HUES64 (cell line): ENCODE measurements at regions not wholly inside any gene's neighbourhood (a gene's known extent, or its start where the extent isn't known, plus 50 kb on each side); places are given as distances from the start of the nearest gene placed in this dataset.

ENCODE experiments used
- H3K27ac ChIP-seq: 2 replicates; pipeline ENCODE4 v1.7.0; 2013; ENCODE audit warnings: low read depth, low read length, inconsistent platforms
- H3K27me3 ChIP-seq: 2 replicates; pipeline ENCODE4 v1.6.1; 2013; ENCODE audit warnings: mild to moderate bottlenecking, low read length; ENCODE audit not compliant: insufficient read depth
- H3K36me3 ChIP-seq: 2 replicates; pipeline ENCODE4 v1.6.1; 2013; ENCODE audit warnings: mild to moderate bottlenecking, low read length; ENCODE audit not compliant: insufficient read depth
- H3K4me1 ChIP-seq: 2 replicates; pipeline ENCODE4 v1.6.1; 2013; ENCODE audit warnings: mild to moderate bottlenecking, low read length, moderate library complexity; ENCODE audit not compliant: insufficient read depth
- H3K4me3 ChIP-seq: 2 replicates; pipeline ENCODE4 v1.5.1; 2013; ENCODE audit warnings: mild to moderate bottlenecking, low read length, moderate library complexity
- H3K9ac ChIP-seq: 2 replicates; pipeline ENCODE4 v1.6.1; 2013; ENCODE audit warnings: mild to moderate bottlenecking, low read depth, low read length
- H3K9me3 ChIP-seq: 2 replicates; pipeline ENCODE4 v1.6.1; 2013; ENCODE audit warnings: low read depth, low read length; ENCODE audit not compliant: insufficient read depth
- WGBS: fragments of 150-250, 120-280 bp; methylation state at CpG from one replicate; pipeline ENCODE4 v1.1.7; 2013; ENCODE audit warnings: missing lambda C conversion rate; 5-methylcytosine and 5-hydroxymethylcytosine counted together

- Histone ChIP-seq H3K4me3 (no peak overlapping the region), H3K27ac (no peak overlapping the region), H3K9me3 (peaks cover 4% of the 10 kb centered on the region; the same call in 1 of the 2 replicates), H3K9ac (no peak overlapping the region), H3K27me3 (no peaks in the 10 kb centered on the region), H3K4me1 (no peaks in the 10 kb centered on the region), H3K36me3 (no peaks in the 10 kb centered on the region)
- WGBS: 96% methylated on average over 3 of the region's 3 CpGs
These were observed 111.4 kb upstream of the DEPDC1 start for GRCh38 chr1:68608289-68608688.

- peaks cover 16% of the 10 kb centered on the region; the same call in 1 of the 2 replicates for H3K27me3 ChIP-seq
- H3K4me1 ChIP-seq: no peaks in the 10 kb centered on the region
- H3K4me3 ChIP-seq: no peak overlapping the region
- no peaks in the 10 kb centered on the region for H3K36me3 ChIP-seq
- peaks cover 24% of the 10 kb centered on the region for H3K9me3 ChIP-seq
- 84% methylated on average over 4 of the region's 4 CpGs for WGBS
- H3K27ac ChIP-seq: no peak overlapping the region
- no peak overlapping the region for H3K9ac ChIP-seq
These were observed 118.4 kb upstream of the DEPDC1 start for GRCh38 chr1:68615312-68615711.

GRCh38 chr1:68617942-68618341 is 121.1 kb upstream of the DEPDC1 start:
- Histone ChIP-seq H3K4me1 (no peaks in the 10 kb centered on the region), H3K9ac (no peak overlapping the region), H3K4me3 (no peak overlapping the region), H3K27ac (no peak overlapping the region), H3K36me3 (no peaks in the 10 kb centered on the region), H3K27me3 (peaks cover 16% of the 10 kb centered on the region; the same call in 1 of the 2 replicates), H3K9me3 (peaks cover 38% of the 10 kb centered on the region)
- 92% methylated on average over 1 of the region's 1 CpG for whole genome bisulfite sequencing

- peaks cover 7% of the 10 kb centered on the region; the same call in 1 of the 2 replicates for H3K27me3 ChIP-seq
- H3K9ac ChIP-seq: no peak overlapping the region
- no peak overlapping the region for H3K4me3 ChIP-seq
- H3K36me3 ChIP-seq: no peaks in the 10 kb centered on the region
- H3K27ac ChIP-seq: no peak overlapping the region
- WGBS: 95% methylated on average over 1 of the region's 1 CpG
- H3K4me1 ChIP-seq: peaks cover 6% of the 10 kb centered on the region; the same call in 1 of the 2 replicates
- H3K9me3 ChIP-seq: peaks cover 38% of the 10 kb centered on the region
These were observed 123.7 kb upstream of the DEPDC1 start for GRCh38 chr1:68620571-68620970.

GRCh38 chr1:68623700-68624099 is 126.8 kb upstream of the DEPDC1 start:
- Histone ChIP-seq H3K27me3 (no peaks in the 10 kb centered on the region), H3K4me3 (no peak overlapping the region), H3K36me3 (no peaks in the 10 kb centered on the region), H3K4me1 (peaks cover 6% of the 10 kb centered on the region; the same call in 1 of the 2 replicates), H3K9ac (no peak overlapping the region), H3K27ac (no peak overlapping the region), H3K9me3 (peaks cover 34% of the 10 kb centered on the region)
- 93% methylated on average over 2 of the region's 2 CpGs for WGBS

- Histone ChIP-seq H3K9ac (no peak overlapping the region), H3K4me1 (peaks cover 6% of the 10 kb centered on the region; the same call in 1 of the 2 replicates), H3K27ac (no peak overlapping the region), H3K9me3 (peaks cover 29% of the 10 kb centered on the region), H3K36me3 (no peaks in the 10 kb centered on the region), H3K4me3 (no peak overlapping the region), H3K27me3 (no peaks in the 10 kb centered on the region)
- 84% methylated on average over 3 of the region's 3 CpGs for WGBS
These were observed 127.4 kb upstream of the DEPDC1 start for GRCh38 chr1:68624233-68624632.

GRCh38 chr1:68625624-68626023 is 128.7 kb upstream of the DEPDC1 start:
- 100% methylated on average over 1 of the region's 1 CpG for WGBS
- Histone ChIP-seq H3K9ac (no peak overlapping the region), H3K27me3 (no peaks in the 10 kb centered on the region), H3K9me3 (peaks cover 16% of the 10 kb centered on the region), H3K4me3 (no peak overlapping the region), H3K36me3 (no peaks in the 10 kb centered on the region), H3K4me1 (peaks cover 6% of the 10 kb centered on the region; the same call in 1 of the 2 replicates), H3K27ac (no peak overlapping the region)

- no peaks in the 10 kb centered on the region for H3K4me1 ChIP-seq
- no peaks in the 10 kb centered on the region for H3K36me3 ChIP-seq
- H3K9me3 ChIP-seq: no peaks in the 10 kb centered on the region
- no peaks in the 10 kb centered on the region for H3K27me3 ChIP-seq
- H3K27ac ChIP-seq: no peak overlapping the region
- WGBS: 91% methylated on average over 4 of the region's 4 CpGs
- no peak overlapping the region for H3K9ac ChIP-seq
- H3K4me3 ChIP-seq: no peak overlapping the region
These were observed 136.4 kb upstream of the DEPDC1 start for GRCh38 chr1:68633141-68633919.

- no peak overlapping the region for H3K27ac ChIP-seq
These were observed 147.6 kb upstream of the DEPDC1 start for GRCh38 chr1:68644504-68644903.

GRCh38 chr1:68651115-68651514 is 154.2 kb upstream of the DEPDC1 start:
- peaks cover 3% of the 10 kb centered on the region; the same call in 1 of the 2 replicates for H3K4me1 ChIP-seq
- no peak overlapping the region for H3K27ac ChIP-seq
- H3K9me3 ChIP-seq: no peaks in the 10 kb centered on the region
- no peak overlapping the region for H3K4me3 ChIP-seq
- no peaks in the 10 kb centered on the region for H3K27me3 ChIP-seq
- WGBS: 28% methylated on average over 1 of the region's 1 CpG
- H3K9ac ChIP-seq: no peak overlapping the region
- no peaks in the 10 kb centered on the region for H3K36me3 ChIP-seq

More at GRCh38 chr1:68644504-68644903, 147.6 kb upstream of the DEPDC1 start:
- no peaks in the 10 kb centered on the region for H3K27me3 ChIP-seq
- no peaks in the 10 kb centered on the region for H3K9me3 ChIP-seq
- H3K4me1 ChIP-seq: no peaks in the 10 kb centered on the region
- no peak overlapping the region for H3K4me3 ChIP-seq
- H3K36me3 ChIP-seq: no peaks in the 10 kb centered on the region
- no peak overlapping the region for H3K9ac ChIP-seq

GRCh38 chr1:68653882-68654281 is 157.0 kb upstream of the DEPDC1 start:
- WGBS: 90% methylated on average over 2 of the region's 2 CpGs

More at GRCh38 chr1:68653882-68654281, 157.0 kb upstream of the DEPDC1 start:
- peaks cover 3% of the 10 kb centered on the region; the same call in 1 of the 2 replicates for H3K4me1 ChIP-seq
- H3K27me3 ChIP-seq: no peaks in the 10 kb centered on the region
- no peak overlapping the region for H3K27ac ChIP-seq
- H3K9me3 ChIP-seq: no peaks in the 10 kb centered on the region
- no peak overlapping the region for H3K9ac ChIP-seq
- no peaks in the 10 kb centered on the region for H3K36me3 ChIP-seq
- H3K4me3 ChIP-seq: no peak overlapping the region
